HG03196 (cell line): ENCODE measurements at regions not wholly inside any gene's neighbourhood (a gene's known extent, or its start where the extent isn't known, plus 50 kb on each side); places are given as distances from the start of the nearest gene placed in this dataset.

ENCODE experiments used
- ATAC-seq: cut with Tn5 transposase; IDR thresholded peaks from one replicate; pipeline ENCODE4 v1.9.1; 2021; ENCODE audit not compliant: unreplicated experiment

DNA sequence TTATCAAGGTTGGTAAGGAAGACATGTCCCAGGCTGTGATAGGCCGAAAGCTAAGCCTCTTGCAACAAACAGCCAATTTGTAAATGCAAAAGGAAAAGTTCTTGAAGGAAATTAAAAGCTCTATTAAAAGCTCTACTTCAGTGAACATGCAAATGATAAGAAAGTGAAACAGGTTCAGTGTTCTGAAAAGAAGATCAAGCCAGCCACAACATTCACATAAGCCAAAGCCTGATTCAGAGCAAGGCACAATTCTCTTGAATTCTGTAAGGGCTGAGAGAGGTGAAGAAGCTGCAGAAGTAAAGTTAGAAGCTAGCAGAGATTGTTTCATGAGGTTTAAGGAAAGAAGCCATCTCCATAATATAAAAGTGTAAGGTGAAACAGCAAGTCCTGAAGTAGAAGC, 1259.5 kb upstream of the PIK3C3 start:
- no peak for ATAC-seq

GRCh38 chr18:40692871-40693270, 1262.2 kb upstream of the PIK3C3 start:
- no peak for ATAC-seq

- no peak for ATAC-seq
Measured at GRCh38 chr18:40690062-40690461, 1265.0 kb upstream of the PIK3C3 start.

GRCh38 chr18:40687399-40687798, 1267.6 kb upstream of the PIK3C3 start:
- ATAC-seq, result no peak

DNA sequence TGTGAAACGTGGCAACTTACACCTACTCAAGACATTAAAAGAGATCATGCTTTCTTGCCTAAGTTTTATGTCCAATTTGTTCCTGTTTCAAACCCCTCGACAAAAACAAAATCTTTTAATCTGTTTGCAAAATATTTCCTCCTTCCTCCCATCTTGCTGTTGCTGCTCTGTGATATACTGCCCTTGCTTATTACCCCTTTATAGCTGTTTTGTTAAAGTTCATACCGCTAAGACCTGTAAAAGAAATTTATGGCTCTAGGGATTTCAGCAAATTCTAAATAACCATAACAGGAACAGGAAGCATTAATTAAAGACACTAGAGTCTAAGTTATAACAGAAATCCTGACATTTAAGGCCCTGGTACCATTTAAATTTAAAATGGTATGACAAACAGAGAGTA, 1268.2 kb upstream of the PIK3C3 start:
- no peak for ATAC-seq

DNA sequence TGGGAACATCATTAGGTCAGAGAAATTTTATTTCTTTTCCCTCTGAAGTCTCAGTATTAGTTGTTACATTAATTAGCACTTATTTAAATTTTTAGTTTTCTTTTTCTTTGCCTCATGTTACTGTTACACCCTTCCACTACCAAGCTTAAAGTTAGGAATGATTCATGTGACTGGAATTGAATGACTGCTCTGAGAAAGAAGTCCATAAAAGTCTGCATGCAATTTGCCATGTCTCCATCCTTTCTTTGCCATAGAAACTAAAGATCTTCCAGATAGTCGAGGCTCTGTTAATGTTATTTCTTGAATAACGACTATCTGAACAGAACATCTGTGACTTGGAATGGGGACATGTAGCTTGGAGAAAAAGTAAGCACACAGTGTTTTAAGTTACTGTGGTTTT, 1269.8 kb upstream of the PIK3C3 start:
- ATAC-seq, result no peak

DNA sequence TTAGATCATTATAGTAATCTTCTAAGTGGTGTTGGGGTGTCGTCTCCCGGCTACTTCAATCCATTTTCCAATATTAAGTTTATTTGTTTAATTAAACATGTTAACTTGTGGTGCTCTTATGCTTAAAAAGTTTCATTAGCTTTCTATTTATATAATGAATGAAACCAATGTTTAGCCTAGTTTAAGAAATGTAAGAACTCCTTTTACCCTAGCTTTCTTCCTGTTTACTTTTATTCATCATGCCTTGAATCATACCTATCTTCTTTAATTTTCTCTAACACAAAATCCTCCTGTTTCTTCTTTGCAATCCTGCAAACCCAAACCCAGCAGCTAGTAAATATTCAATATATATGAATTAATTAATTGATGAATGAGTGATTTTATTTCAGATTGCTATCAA, 1276.7 kb upstream of the PIK3C3 start:
- no peak for ATAC-seq

DNA sequence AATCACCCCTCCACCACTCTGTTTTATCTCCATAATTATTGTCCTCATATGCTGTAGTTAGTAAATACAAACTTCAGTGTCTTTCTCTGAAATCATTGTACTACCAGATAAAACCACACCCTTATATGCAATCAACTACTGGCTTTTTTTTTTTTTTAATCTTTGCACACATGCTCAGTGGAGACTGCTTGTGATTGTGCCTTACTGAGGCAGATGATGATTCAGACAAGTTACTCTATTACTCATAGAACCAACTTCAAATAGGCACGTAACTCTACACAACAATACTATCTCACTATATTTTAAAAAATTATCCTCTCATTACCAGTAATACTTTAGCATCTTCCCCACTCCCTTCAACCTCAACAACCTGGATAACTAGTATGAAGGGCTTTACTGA, 1278.4 kb upstream of the PIK3C3 start:
- ATAC-seq, result no peak

- no peak for ATAC-seq
Measured at GRCh38 chr18:40673150-40673549, 1281.9 kb upstream of the PIK3C3 start.

DNA sequence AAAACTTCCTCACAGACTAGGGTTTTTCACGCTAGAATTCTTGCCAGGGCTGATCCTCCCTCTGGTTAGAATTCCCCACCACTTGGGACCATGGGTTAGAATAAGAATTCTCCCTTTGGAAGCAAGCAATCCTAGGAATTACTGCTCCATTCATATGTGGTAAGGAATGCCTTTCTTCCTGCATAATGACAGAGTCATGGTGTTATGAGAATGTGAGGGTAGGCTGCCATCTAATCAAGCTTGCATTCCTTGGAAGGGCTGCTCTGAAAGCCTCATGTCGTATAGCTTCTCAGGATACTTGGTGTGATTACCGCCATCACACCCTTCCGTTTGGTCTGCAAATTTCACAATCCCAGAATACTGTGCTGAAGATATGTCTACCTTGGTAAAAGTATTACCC, 1282.4 kb upstream of the PIK3C3 start:
- no peak for ATAC-seq

GRCh38 chr18:40670668-40671375, 1284.2 kb upstream of the PIK3C3 start:
- ATAC-seq, result no peak

GRCh38 chr18:40662898-40663437, 1292.1 kb upstream of the PIK3C3 start:
- no peak for ATAC-seq

GRCh38 chr18:40653682-40654081, 1301.4 kb upstream of the PIK3C3 start:
- ATAC-seq, result no peak

- no peak for ATAC-seq
Measured at GRCh38 chr18:40652321-40652720, 1302.7 kb upstream of the PIK3C3 start.

- ATAC-seq, result no peak
Measured at GRCh38 chr18:40651163-40651562, 1303.9 kb upstream of the PIK3C3 start.

- no peak for ATAC-seq
Measured at GRCh38 chr18:40642692-40643229, 1312.3 kb upstream of the PIK3C3 start.

DNA sequence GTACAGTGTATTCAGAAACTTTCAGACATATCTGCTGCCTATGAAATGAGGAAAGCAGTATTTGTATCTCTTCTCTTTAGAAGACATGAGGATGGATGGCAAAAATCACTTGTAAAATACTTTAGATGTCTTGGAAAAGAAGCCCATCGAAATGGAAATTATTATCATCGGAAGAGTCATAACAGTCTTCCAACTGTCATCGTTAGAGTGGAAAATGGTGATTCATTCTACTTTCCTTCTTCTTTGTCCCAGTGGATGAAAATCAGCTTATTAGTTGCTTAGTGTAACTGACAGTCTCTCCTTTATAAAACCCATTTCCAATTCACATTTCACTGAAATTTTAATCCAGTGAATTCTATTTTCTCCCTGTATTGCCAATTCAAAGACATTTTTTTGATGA, 1323.7 kb upstream of the PIK3C3 start:
- ATAC-seq, result no peak

GRCh38 chr18:40630496-40630895, 1324.5 kb upstream of the PIK3C3 start:
- no peak for ATAC-seq

- no peak for ATAC-seq
Measured at GRCh38 chr18:40624959-40625358, 1330.1 kb upstream of the PIK3C3 start.

DNA sequence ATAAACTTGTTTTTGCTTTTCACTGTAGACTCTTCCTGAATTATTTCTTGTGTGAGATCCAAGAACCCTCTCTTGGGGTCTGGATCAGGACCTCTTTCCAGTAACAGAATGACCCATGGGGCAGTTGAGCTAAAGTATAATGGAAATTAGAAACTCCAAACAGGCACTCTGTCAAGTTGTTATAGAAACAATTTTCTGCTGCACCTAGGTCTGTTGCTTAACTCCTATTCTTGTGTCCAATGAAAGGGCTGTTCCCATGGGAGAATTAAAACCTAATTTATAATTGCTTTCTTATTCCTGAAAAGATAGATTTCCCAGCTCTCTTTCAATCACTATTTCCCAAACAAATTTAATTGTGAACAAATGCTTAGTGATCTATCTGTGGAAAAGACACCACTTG, 1341.3 kb upstream of the PIK3C3 start:
- no peak for ATAC-seq

DNA sequence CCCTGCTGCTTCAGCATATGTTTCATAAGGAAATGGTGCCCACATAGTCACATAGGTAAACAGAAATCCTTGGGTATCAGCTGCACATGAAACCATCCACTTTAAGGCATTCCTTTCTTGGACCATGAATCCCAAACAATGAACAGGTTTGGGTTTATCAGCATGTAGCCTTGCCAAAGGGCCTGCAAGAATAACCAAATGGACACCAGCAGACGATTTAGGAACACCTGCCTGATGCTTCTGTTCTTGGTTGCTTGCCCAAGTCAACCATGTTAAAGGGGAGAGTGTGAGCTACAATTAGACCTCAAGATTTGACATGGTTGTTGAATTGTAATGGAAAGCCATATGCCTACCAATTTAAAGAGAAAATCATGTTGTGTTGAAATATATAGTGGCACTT, 1342.7 kb upstream of the PIK3C3 start:
- no peak for ATAC-seq

DNA sequence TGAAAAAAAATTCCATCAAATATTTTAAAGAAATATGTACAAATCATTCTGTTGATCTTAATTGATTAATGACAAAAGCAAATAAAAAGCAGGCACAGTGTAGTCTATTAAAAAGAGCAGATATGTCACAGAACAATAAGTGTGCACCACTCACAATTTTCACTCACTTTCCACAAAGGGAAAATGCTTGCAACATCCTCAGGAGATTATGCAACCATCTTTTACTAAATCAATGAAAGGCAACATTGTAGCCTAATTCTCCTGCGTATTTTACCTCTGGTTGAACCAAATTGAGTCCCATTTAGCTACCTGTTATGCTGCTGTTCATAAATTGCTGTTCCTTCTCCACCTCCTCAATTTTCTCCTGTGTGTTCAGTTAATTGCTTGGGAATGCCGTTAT, 1346.8 kb upstream of the PIK3C3 start:
- ATAC-seq, result no peak
